ENCODE measurements at regions not wholly inside any gene's neighbourhood (a gene's known extent, or its start where the extent isn't known, plus 50 kb on each side); places are given as distances from the start of the nearest gene placed in this dataset.
"Not testable (repeated sequence)": the region's sequence is repeated elsewhere in the genome, so short reads cannot be mapped to it uniquely, and the experiment has no call there.

DNA sequence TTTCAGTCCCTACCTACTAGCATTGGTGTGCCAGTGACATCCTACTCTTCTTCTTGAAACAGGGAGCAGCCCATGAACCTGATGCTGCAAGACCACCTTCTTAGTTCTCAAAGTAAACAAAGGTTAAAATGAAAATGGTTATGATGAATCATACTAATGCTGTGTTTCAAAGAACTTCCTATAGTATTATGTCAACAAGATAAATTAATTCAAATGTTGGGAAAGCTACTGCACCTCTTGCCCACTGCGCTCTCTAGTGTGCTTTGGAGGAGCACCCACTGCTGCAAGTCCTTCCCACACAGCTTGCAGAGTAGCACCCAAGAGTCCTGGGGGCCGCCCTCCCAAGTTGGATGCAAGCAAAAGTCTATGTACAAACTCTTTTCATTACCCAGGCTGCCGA is 81.1 kb downstream of the CD200R1L start:
- H3K27me3 Mint-ChIP-seq: no peaks in the 10 kb centered on the region
- no peak for ATAC-seq (replicated peaks; ENCODE audit: extremely low read depth, poor library complexity, severe bottlenecking)
- H3K27ac Mint-ChIP-seq (ENCODE audit: low read depth): no peak overlapping the region
- no peaks in the 10 kb centered on the region for H3K9me3 Mint-ChIP-seq
- peaks cover 4% of the 10 kb centered on the region for H3K4me1 Mint-ChIP-seq
- no peak overlapping the region for H3K4me3 Mint-ChIP-seq
- DNase-seq (ENCODE audit: low spot score in 2 of 2): no peak
- no peaks in the 10 kb centered on the region for H3K36me3 Mint-ChIP-seq (ENCODE audit: insufficient read depth)

DNA sequence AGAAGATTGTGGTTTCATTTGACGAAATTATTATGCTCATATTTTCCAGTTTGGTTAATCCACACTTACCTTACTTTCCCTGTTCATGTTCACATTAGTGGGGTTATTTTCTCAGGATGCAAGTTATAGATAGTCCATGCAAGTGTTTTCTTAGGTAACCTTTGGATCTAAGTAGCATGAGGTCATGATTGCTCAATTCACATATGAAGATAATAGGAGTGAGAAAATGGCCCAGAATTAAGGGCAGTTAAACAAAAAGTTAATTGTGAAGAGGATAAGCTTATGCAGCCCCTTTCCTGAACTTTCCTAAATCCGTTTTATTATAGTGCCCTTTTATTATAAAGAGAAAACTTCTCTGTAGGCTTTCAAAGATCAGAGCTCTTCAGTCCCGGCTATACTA is 83.4 kb downstream of the CD200R1L start:
- Mint-ChIP-seq H3K27me3 (no peaks in the 10 kb centered on the region), H3K4me1 (no peaks in the 10 kb centered on the region), H3K36me3 (ENCODE audit: insufficient read depth) (no peaks in the 10 kb centered on the region), H3K27ac (ENCODE audit: low read depth) (no peak overlapping the region), H3K4me3 (no peak overlapping the region), H3K9me3 (no peaks in the 10 kb centered on the region)
- DNase-seq (ENCODE audit: low spot score in 2 of 2): no peak
- no peak for ATAC-seq (replicated peaks; ENCODE audit: extremely low read depth, poor library complexity, severe bottlenecking)

DNA sequence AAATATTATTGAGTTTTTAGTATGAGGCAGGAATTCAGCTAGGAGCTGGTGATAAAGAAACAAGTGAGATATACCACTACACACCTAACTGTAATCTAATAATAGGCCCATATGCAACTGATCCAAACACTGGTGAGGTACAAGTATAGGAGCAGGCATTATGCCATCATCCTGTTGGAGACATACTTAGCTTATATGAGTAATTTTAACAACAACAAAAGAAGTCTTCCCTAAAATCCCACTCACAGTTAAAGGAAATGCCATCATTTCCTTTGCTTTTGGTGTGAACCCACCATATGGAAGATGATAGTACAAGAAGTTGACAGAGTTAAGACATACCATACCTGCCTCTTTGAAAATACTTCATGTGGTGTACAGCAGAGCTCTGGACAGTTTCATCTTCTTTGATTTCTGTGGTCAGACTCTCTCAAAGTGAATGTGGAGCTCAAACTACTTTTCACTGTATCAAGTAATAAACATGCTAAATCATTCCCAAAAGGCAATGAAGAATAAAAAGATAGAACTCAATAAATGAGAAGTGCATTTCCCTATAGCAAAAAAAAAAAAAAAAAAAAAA is 85.5 kb downstream of the CD200R1L start:
- Mint-ChIP-seq H3K27ac (ENCODE audit: low read depth) (no peak overlapping the region), H3K4me1 (no peaks in the 10 kb centered on the region), H3K36me3 (ENCODE audit: insufficient read depth) (no peaks in the 10 kb centered on the region), H3K27me3 (no peaks in the 10 kb centered on the region), H3K9me3 (no peaks in the 10 kb centered on the region), H3K4me3 (no peak overlapping the region)
- ATAC-seq (replicated peaks; ENCODE audit: extremely low read depth, poor library complexity, severe bottlenecking) (no peak), DNase-seq (ENCODE audit: low spot score in 2 of 2) (no peak)

DNA sequence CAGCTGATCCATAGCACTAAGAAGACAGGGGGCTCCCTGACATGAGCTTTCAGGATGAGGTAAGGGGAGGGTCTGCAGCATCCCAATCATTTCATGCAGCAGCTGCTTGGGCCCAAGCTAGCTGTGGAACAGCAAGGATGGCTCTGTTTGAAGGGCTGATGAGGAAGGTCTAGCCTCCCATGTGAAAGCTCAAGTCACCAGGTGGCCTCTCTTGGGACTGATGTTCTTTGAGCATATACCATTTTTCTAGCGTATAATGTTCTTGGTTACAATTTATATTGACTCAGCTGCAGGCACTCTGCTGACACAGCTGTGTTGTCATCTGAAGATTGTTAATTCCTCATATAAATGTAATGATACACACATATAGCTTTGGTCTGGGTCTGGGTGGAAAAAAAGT is 87.0 kb downstream of the CD200R1L start:
- ATAC-seq (replicated peaks; ENCODE audit: extremely low read depth, poor library complexity, severe bottlenecking) (no peak), DNase-seq (ENCODE audit: low spot score in 2 of 2) (no peak)
- Mint-ChIP-seq H3K36me3 (ENCODE audit: insufficient read depth) (no peaks in the 10 kb centered on the region), H3K4me3 (no peak overlapping the region), H3K4me1 (no peaks in the 10 kb centered on the region), H3K27ac (ENCODE audit: low read depth) (no peak overlapping the region), H3K27me3 (no peaks in the 10 kb centered on the region), H3K9me3 (no peaks in the 10 kb centered on the region)

DNA sequence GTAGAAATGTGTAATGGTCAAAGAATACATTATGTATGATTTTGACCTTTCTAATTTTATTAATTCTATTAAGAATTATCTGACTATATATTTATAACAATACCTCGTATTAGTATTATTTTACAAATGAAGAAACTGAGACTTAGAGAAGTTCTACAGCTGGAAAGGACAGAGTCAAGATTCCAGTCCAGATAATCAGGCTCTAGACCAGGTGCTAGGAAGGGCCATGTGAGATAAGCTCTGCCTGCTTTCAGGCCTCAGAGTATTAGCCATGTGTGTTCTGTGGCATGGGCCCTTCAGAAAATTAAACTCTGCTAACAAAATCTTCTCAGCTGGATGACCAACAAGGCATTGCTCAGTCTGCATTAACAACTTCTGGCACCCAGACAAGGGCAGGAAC is 87.5 kb downstream of the CD200R1L start:
- no peak overlapping the region for H3K4me3 Mint-ChIP-seq
- no peak for DNase-seq (ENCODE audit: low spot score in 2 of 2)

DNA sequence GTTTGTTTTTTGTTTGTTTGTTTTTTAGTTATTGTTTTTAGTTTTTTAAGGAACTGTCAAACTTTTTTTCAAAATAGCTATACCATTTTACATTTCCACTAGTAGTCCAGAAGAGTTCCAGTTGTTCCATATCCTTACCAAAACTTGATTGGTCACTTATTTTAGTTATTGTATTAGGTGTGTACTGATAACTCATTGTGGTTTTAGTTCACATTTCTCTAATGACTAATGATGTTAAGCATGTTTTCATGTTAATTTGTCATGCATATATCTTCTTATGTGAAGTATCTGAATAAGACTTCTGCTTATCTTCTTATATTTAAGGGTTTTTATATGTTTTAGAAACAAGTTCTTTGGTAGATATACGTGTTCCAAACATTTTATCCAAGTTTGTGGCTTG is 89.5 kb downstream of the CD200R1L start:
- H3K27me3 Mint-ChIP-seq: no peaks in the 10 kb centered on the region
- no peaks in the 10 kb centered on the region for H3K4me1 Mint-ChIP-seq
- H3K9me3 Mint-ChIP-seq: no peaks in the 10 kb centered on the region
- DNase-seq (ENCODE audit: low spot score in 2 of 2) (no peak), ATAC-seq (replicated peaks; ENCODE audit: extremely low read depth, poor library complexity, severe bottlenecking) (no peak)
- H3K4me3 Mint-ChIP-seq: no peak overlapping the region
- no peak overlapping the region for H3K27ac Mint-ChIP-seq (ENCODE audit: low read depth)
- H3K36me3 Mint-ChIP-seq (ENCODE audit: insufficient read depth): no peaks in the 10 kb centered on the region

More for the DNA sequence above, 87.5 kb downstream of the CD200R1L start:
- Mint-ChIP-seq H3K4me1 (no peaks in the 10 kb centered on the region), H3K27me3 (no peaks in the 10 kb centered on the region), H3K36me3 (ENCODE audit: insufficient read depth) (no peaks in the 10 kb centered on the region), H3K27ac (ENCODE audit: low read depth) (peak overlapping the region; percentile 29), H3K9me3 (no peaks in the 10 kb centered on the region)
- ATAC-seq (replicated peaks; ENCODE audit: extremely low read depth, poor library complexity, severe bottlenecking): no peak

DNA sequence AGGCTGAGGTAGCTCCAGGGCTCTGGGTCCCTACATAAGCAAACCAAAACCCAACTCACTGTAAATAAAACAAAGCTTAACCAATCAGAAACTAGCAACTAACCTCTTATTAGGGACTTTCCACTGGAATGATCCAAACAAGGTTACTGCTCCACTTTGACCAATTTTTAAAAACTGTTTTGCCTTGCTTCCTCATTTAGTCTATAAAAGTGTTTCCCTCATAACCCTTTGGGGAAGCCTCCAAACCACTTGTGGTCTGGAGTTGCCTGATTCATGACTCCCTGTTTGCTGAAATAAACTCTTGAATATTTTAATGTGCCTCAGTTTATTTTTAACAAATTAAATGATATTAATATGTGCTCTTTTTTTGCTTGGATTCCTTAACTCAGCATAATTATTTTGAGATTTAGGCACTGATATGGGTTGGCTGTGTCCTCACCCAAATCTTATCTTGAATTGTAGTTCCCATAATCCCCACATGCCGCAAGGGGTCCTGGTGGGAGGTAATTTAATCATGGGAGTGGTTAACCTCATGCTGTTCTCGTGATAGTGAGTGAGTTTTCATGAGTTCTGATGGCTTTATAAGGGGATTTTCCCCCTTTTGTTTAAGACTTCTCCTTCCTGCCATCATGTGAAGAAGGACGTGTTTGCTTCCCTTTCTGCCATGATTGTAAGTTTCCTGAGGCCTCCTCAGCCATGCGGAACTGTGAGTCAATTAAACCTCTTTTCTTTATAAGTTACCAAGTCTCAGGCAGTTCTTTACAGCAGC is 90.6 kb downstream of the CD200R1L start:
- Mint-ChIP-seq H3K4me3 (no peak overlapping the region), H3K27me3 (no peaks in the 10 kb centered on the region), H3K9me3 (no peaks in the 10 kb centered on the region), H3K27ac (ENCODE audit: low read depth) (no peak overlapping the region), H3K36me3 (ENCODE audit: insufficient read depth) (no peaks in the 10 kb centered on the region), H3K4me1 (no peaks in the 10 kb centered on the region)
- DNase-seq (ENCODE audit: low spot score in 2 of 2): no peak
- ATAC-seq (replicated peaks; ENCODE audit: extremely low read depth, poor library complexity, severe bottlenecking): no peak

DNA sequence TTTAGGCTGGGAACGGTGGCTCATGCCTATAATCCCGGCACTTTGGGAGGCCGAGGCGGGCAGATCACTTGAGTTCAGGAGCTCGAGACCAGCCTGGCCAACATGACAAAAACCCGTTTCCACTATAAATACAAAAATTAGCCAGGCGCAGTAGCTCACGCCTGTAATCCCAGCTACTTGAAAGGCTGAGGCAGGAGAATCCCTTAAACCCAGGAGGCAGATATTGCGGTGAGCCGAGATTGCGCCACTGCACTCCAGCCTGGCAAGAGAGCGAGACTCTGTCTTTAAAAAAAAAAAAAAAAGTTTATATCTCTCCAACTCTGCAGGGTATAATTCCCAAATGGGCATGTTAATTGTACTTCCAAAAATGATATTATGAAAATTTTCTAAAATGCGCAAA is 91.6 kb downstream of the CD200R1L start:
- H3K9me3 Mint-ChIP-seq; H3K27me3 Mint-ChIP-seq; H3K4me3 Mint-ChIP-seq; H3K36me3 Mint-ChIP-seq (ENCODE audit: insufficient read depth); H3K4me1 Mint-ChIP-seq; DNase-seq (ENCODE audit: low spot score in 2 of 2); ATAC-seq (replicated peaks; ENCODE audit: extremely low read depth, poor library complexity, severe bottlenecking); H3K27ac Mint-ChIP-seq (ENCODE audit: low read depth): not testable (repeated sequence)

DNA sequence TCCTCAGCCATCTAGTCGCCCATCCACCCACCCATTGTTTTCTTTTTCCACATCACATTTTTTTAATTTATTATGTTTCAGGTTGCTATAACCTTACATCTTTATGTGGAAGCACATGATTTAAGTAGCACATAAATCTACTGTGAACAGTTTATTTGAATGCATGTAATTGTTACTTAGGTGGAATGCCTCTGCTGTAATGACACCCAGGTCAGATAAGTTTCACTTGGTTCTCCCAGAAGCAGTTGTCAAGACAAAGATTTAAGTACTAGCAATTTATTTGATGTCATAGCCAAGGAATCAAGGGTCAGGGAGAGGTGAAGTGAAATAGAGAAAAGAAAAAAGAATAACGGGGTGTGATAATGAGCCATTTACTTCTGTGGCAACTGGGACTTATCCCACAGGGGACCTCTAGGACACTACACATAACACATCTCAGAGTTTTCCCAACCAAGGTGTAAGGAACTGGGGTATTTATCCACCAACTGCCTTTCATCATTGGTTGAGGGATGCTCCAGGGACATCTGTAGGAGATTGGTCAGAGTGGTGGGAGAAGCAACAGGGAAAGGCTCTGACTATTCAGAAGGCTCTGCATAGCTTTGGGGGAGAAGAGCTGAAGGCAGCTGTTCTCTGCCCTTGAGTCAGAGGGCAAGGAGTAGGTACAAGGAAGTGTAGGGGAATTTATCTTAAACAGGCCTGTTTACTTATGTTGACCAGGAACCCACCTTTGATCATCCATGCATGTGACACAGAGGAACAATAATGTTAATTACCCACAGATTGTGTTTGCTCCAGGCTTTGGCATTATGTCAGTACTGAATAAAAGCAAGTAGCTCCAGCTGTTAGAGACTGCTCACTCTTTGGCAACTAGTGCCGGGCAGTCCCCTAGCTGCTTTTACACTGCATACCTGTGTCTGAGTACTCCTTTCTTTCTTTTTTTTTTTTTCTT is 94.8 kb downstream of the CD200R1L start:
- H3K4me1 Mint-ChIP-seq: no peaks in the 10 kb centered on the region
- H3K4me3 Mint-ChIP-seq: no peak overlapping the region
- H3K36me3 Mint-ChIP-seq (ENCODE audit: insufficient read depth): no peaks in the 10 kb centered on the region
- no peaks in the 10 kb centered on the region for H3K9me3 Mint-ChIP-seq
- no peaks in the 10 kb centered on the region for H3K27me3 Mint-ChIP-seq
- ATAC-seq (replicated peaks; ENCODE audit: extremely low read depth, poor library complexity, severe bottlenecking) (no peak), DNase-seq (ENCODE audit: low spot score in 2 of 2) (no peak)
- H3K27ac Mint-ChIP-seq (ENCODE audit: low read depth): no peak overlapping the region

DNA sequence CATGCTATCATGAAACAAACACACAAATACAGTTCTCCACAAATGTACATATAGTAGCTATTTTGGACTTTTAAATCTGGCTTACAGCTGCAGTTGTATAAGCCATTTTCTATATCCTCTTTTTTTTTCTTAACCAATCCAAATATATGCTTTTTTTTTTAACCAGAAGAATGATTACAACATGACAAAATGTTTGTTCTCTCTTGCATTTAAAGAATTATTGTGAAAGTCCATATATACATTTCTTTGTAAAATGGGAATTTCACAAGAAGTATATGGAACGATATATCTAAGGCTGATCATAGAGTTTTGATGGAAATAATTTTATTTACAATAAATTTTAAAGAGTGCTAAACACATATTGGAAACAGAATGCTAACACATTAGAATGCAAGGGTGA is 95.6 kb downstream of the CD200R1L start:
- H3K4me3 Mint-ChIP-seq: no peak overlapping the region
- DNase-seq (ENCODE audit: low spot score in 2 of 2): no peak
- H3K27ac Mint-ChIP-seq (ENCODE audit: low read depth): no peak overlapping the region
- no peaks in the 10 kb centered on the region for H3K36me3 Mint-ChIP-seq (ENCODE audit: insufficient read depth)
- no peaks in the 10 kb centered on the region for H3K9me3 Mint-ChIP-seq
- ATAC-seq (replicated peaks; ENCODE audit: extremely low read depth, poor library complexity, severe bottlenecking): no peak
- H3K4me1 Mint-ChIP-seq: no peaks in the 10 kb centered on the region
- H3K27me3 Mint-ChIP-seq: no peaks in the 10 kb centered on the region

DNA sequence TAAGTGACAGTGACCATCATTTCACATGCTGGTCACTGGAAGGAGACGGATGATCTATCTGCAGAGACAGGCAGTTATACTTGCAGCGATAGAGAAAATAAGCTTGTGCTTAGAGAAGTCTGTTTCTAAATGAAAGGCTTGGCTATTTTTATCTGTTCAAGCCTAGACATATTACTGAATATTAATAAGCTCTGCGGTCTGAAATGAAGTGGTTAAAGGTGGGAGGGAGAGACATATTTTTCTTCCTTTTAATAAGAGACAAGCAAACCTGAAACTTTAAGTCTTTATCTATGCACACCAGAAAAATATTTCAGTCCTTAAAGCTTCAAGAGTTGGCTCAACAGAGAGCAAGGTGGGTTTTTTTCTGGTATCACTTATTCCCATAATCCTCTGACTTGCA is 99.0 kb downstream of the CD200R1L start:
- Mint-ChIP-seq H3K27ac (ENCODE audit: low read depth) (no peak overlapping the region), H3K4me3 (no peak overlapping the region), H3K36me3 (ENCODE audit: insufficient read depth) (no peaks in the 10 kb centered on the region), H3K4me1 (no peaks in the 10 kb centered on the region), H3K9me3 (no peaks in the 10 kb centered on the region), H3K27me3 (no peaks in the 10 kb centered on the region)
- ATAC-seq (replicated peaks; ENCODE audit: extremely low read depth, poor library complexity, severe bottlenecking) (no peak), DNase-seq (ENCODE audit: low spot score in 2 of 2) (no peak)

DNA sequence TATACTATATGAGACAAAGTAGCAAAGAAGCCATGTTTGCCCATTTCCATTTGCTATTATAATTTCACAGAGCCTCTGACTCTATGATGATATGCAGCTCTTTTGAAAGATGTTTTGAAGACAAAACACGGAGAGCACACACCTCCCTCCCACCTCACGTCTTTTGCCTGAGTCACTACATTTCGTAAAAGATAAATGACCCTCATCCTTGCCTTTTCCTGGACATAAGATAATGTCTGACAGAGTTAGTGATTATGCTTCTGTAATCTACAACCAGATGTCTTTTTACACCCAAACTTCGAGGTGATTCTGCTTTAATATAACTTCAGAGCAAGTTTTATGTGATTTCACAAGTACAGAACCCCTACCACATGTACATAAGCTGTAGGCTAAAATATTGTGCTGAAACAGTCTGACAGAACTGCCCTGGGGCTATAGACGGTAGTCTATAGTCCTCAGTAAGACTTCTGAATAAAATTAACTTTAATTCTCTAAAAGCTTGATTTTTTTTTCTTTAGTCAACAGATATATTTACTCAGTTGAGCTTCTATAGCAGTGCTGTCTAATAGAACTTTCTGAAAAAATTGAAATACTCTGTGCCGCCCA is 99.9 kb downstream of the CD200R1L start:
- Mint-ChIP-seq H3K36me3 (ENCODE audit: insufficient read depth) (no peaks in the 10 kb centered on the region), H3K4me3 (no peak overlapping the region), H3K27me3 (no peaks in the 10 kb centered on the region), H3K27ac (ENCODE audit: low read depth) (no peak overlapping the region), H3K9me3 (no peaks in the 10 kb centered on the region), H3K4me1 (peaks cover 2% of the 10 kb centered on the region)
- no peak for ATAC-seq (replicated peaks; ENCODE audit: extremely low read depth, poor library complexity, severe bottlenecking)
- DNase-seq (ENCODE audit: low spot score in 2 of 2): no peak

All from central memory CD8-positive, alpha-beta T cell (primary cell).